ENCODE measurements at regions not wholly inside any gene's neighbourhood (a gene's known extent, or its start where the extent isn't known, plus 50 kb on each side); places are given as distances from the start of the nearest gene placed in this dataset.
"Not testable (repeated sequence)": the region's sequence is repeated elsewhere in the genome, so short reads cannot be mapped to it uniquely, and the experiment has no call there.

DNA sequence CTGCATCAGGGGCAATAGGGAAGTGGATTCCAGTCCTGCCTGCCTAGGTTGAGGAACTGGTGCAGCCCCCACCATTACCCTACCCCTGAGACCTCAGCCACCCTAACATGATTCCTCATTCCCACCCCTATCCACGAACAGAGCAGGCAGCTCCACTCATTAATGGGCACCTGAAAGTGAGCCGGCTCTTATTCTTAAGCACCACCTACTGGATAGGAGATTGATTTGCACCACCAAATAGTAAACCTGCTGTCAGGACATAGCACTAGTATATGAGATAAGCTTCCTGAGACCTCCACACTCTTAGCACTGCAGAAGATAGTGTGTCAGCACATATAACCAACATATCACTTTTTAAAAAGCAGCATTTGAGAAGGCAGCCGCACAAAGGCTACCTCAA is 573.2 kb downstream of the SOX5 start:
- H3K27ac ChIP-seq (ENCODE audit: low read length), result no peak overlapping the region
- H3K4me1 ChIP-seq (ENCODE audit: control insufficient read depth, insufficient read depth, low read length), result no peaks in the 10 kb centered on the region
- no peak overlapping the region for H3K4me3 ChIP-seq (ENCODE audit: low read length in 2 of 2)
- H3K9me3 ChIP-seq (ENCODE audit: control insufficient read depth in 2 of 2, low read length in 2 of 2), result peaks cover 0 to 12% of the 10 kb centered on the region in 2 donors
- no peaks in the 10 kb centered on the region for H3K27me3 ChIP-seq (ENCODE audit: control insufficient read depth in 1 of 2, insufficient read depth in 2 of 2, low read length in 2 of 2)
- no peaks in the 10 kb centered on the region for H3K36me3 ChIP-seq (ENCODE audit: control insufficient read depth in 2 of 2, insufficient read depth in 2 of 2, low read length in 2 of 2)
- no peak overlapping the region for H3K9ac ChIP-seq (ENCODE audit: low read length in 2 of 2)

DNA sequence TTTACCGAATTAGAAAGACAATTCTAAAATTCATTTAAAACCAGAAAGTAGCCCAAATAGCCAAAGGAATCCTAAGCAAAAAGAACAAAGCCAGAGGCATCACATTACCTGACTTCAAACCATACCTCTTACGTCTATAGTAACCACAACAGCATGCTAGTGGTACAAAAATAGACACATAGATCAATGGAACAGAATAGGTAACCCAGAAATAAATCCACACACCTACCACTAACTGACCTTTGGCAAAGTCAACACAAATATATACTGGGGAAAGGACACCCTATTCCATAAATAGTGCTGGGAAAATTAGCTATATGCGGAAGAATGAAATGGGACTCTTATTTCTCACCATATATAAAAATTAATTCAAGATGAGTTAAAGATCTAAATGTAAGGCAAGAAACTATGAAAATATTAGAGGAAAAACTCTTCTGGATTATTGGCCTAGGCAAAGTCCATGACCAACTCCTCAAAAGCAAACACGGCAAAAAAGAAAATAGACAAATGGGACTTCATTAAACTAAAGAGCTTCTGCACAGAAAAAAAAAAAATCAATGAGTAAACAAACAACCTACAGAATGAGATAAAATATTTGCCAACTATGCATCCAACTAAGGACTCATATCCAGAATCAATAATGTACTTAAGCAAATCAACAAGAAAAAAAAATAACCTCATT is 568.9 kb downstream of the SOX5 start:
- H3K36me3 ChIP-seq (ENCODE audit: control insufficient read depth in 2 of 2, insufficient read depth in 2 of 2, low read length in 2 of 2), result no peaks in the 10 kb centered on the region
- H3K4me1 ChIP-seq (ENCODE audit: control insufficient read depth, insufficient read depth, low read length), result no peaks in the 10 kb centered on the region
- H3K4me3 ChIP-seq (ENCODE audit: low read length in 2 of 2), result no peak overlapping the region
- H3K27ac ChIP-seq (ENCODE audit: low read length), result no peak overlapping the region
- H3K9ac ChIP-seq (ENCODE audit: low read length in 2 of 2), result no peak overlapping the region
- no peaks in the 10 kb centered on the region for H3K27me3 ChIP-seq (ENCODE audit: control insufficient read depth in 1 of 2, insufficient read depth in 2 of 2, low read length in 2 of 2)
- H3K9me3 ChIP-seq (ENCODE audit: control insufficient read depth in 2 of 2, low read length in 2 of 2), result peaks cover 0 to 7% of the 10 kb centered on the region in 2 donors

DNA sequence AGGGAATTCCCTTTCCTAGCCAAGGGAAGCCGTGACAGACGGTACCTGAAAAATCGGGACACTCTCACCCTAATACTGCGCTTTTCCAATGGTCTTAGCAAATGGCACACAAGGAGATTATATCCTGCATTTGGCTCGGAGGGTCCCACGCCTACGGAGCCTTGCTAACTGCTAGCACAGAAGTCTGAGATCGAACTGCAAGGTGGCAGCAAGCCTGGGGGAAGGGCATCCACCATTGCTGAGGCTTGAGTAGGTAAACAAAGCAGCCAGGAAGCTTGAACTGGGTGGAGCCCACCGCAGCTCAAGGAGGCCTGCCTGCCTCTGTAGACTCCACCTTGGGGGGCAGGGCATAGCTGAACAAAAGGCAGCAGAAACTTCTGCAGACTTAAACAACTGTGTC is 560.6 kb downstream of the SOX5 start:
- H3K36me3 ChIP-seq (ENCODE audit: control insufficient read depth in 2 of 2, insufficient read depth in 2 of 2, low read length in 2 of 2); H3K9me3 ChIP-seq (ENCODE audit: control insufficient read depth in 2 of 2, low read length in 2 of 2); H3K27me3 ChIP-seq (ENCODE audit: control insufficient read depth in 1 of 2, insufficient read depth in 2 of 2, low read length in 2 of 2); H3K9ac ChIP-seq (ENCODE audit: low read length in 2 of 2); H3K27ac ChIP-seq (ENCODE audit: low read length); H3K4me3 ChIP-seq (ENCODE audit: low read length in 2 of 2); H3K4me1 ChIP-seq (ENCODE audit: control insufficient read depth, insufficient read depth, low read length): not testable (repeated sequence)

DNA sequence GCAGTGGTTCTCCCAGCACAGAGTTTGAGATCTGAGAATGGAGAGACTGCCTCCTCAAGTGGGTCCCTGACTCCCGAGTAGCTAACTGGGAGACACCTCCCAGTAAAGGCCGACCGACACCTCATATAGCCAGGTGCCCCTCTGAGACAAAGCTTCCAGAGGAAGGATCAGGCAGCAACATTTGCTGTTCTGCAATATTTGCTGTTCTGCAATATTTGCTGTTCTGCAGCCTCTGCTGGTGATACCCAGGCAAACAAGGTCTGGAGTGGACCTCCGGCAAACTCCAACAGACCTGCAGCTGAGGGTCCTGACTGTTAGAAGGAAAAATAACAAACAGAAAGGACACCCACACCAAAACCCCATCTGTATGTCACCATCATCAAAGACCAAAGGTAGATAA is 560.2 kb downstream of the SOX5 start:
- not testable (repeated sequence) for H3K4me3 ChIP-seq (ENCODE audit: low read length in 2 of 2); H3K27me3 ChIP-seq (ENCODE audit: control insufficient read depth in 1 of 2, insufficient read depth in 2 of 2, low read length in 2 of 2); H3K9me3 ChIP-seq (ENCODE audit: control insufficient read depth in 2 of 2, low read length in 2 of 2); H3K36me3 ChIP-seq (ENCODE audit: control insufficient read depth in 2 of 2, insufficient read depth in 2 of 2, low read length in 2 of 2); H3K27ac ChIP-seq (ENCODE audit: low read length); H3K9ac ChIP-seq (ENCODE audit: low read length in 2 of 2); H3K4me1 ChIP-seq (ENCODE audit: control insufficient read depth, insufficient read depth, low read length)

DNA sequence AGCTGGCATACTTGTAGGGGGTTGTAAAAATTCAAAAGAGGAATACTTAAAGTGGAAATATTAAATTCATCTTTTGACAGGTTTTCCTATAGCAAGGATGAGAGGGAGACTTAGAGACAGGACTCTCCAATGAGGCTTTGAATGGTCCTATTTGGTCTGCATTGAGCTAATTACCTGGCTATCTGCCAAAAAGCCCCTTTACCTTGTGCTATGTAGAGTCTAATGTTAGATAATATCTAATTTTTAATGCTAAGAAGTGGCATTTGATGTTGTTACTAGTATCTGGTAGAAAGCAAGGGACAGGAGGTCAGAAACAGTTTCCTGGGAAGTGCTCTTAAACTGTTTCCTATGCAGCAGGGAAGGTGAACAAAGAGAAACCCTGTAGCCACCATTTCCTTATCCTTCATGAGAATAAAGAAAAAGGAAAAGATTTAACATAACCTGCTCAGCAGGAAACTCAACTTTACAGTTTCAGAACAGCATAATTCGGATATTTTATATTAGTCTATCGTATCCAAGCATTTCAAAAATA is 550.0 kb downstream of the SOX5 start:
- Histone ChIP-seq H3K36me3 (ENCODE audit: control insufficient read depth in 2 of 2, insufficient read depth in 2 of 2, low read length in 2 of 2) (no peaks in the 10 kb centered on the region), H3K9me3 (ENCODE audit: control insufficient read depth in 2 of 2, low read length in 2 of 2) (no peaks in the 10 kb centered on the region), H3K27ac (ENCODE audit: low read length) (no peak overlapping the region), H3K4me3 (ENCODE audit: low read length in 2 of 2) (no peak overlapping the region), H3K4me1 (ENCODE audit: control insufficient read depth, insufficient read depth, low read length) (no peaks in the 10 kb centered on the region), H3K27me3 (ENCODE audit: control insufficient read depth in 1 of 2, insufficient read depth in 2 of 2, low read length in 2 of 2) (no peaks in the 10 kb centered on the region), H3K9ac (ENCODE audit: low read length in 2 of 2) (no peak overlapping the region)

DNA sequence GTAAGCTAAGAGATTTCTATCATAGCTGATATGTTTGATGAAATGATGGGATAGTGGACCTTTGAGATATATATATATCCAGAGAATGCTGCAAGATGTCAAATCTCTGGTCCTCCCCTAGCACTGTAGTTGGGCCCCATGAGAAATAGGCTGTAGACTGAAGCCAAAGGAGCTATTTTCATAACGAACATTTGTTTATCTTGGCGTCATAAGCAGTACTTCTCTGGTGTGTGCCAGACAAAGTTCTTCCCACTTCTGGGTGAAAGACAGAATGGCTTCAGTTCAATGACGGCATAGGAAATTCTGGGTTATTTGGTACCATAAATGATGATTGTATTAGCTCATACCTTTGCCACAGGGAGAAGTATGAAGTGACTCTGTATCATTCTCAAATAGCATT is 534.3 kb downstream of the SOX5 start:
- H3K9me3 ChIP-seq (ENCODE audit: control insufficient read depth in 2 of 2, low read length in 2 of 2), result no peaks in the 10 kb centered on the region
- H3K27me3 ChIP-seq (ENCODE audit: control insufficient read depth in 1 of 2, insufficient read depth in 2 of 2, low read length in 2 of 2), result no peaks in the 10 kb centered on the region
- H3K36me3 ChIP-seq (ENCODE audit: control insufficient read depth in 2 of 2, insufficient read depth in 2 of 2, low read length in 2 of 2), result no peaks in the 10 kb centered on the region
- H3K9ac ChIP-seq (ENCODE audit: low read length in 2 of 2), result no peak overlapping the region
- H3K27ac ChIP-seq (ENCODE audit: low read length), result no peak overlapping the region
- H3K4me1 ChIP-seq (ENCODE audit: control insufficient read depth, insufficient read depth, low read length), result no peaks in the 10 kb centered on the region
- H3K4me3 ChIP-seq (ENCODE audit: low read length in 2 of 2), result no peak overlapping the region

DNA sequence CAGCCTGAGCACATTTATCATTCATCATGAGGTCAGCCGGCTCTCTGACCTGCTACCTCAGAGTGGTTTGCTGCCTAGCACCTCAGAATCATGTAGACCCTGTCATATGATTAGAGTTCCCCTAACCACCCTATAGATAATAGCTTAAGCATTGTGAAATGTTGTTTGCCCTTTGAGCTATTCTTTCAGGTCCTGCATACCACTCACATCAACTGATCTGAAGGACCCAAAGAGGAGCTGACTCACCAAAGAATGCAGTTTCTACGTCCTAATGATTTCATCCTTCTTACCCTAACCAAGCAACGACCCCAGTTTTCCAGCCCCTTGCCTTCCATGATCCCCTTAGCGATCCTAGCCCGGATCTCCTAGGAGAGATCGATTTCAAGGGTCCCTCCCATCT is 527.9 kb downstream of the SOX5 start:
- Histone ChIP-seq H3K27me3 (ENCODE audit: control insufficient read depth in 1 of 2, insufficient read depth in 2 of 2, low read length in 2 of 2) (no peaks in the 10 kb centered on the region), H3K4me3 (ENCODE audit: low read length in 2 of 2) (no peak overlapping the region), H3K4me1 (ENCODE audit: control insufficient read depth, insufficient read depth, low read length) (no peaks in the 10 kb centered on the region), H3K27ac (ENCODE audit: low read length) (no peak overlapping the region), H3K9me3 (ENCODE audit: control insufficient read depth in 2 of 2, low read length in 2 of 2) (no peaks in the 10 kb centered on the region), H3K36me3 (ENCODE audit: control insufficient read depth in 2 of 2, insufficient read depth in 2 of 2, low read length in 2 of 2) (no peaks in the 10 kb centered on the region), H3K9ac (ENCODE audit: low read length in 2 of 2) (no peak overlapping the region)

DNA sequence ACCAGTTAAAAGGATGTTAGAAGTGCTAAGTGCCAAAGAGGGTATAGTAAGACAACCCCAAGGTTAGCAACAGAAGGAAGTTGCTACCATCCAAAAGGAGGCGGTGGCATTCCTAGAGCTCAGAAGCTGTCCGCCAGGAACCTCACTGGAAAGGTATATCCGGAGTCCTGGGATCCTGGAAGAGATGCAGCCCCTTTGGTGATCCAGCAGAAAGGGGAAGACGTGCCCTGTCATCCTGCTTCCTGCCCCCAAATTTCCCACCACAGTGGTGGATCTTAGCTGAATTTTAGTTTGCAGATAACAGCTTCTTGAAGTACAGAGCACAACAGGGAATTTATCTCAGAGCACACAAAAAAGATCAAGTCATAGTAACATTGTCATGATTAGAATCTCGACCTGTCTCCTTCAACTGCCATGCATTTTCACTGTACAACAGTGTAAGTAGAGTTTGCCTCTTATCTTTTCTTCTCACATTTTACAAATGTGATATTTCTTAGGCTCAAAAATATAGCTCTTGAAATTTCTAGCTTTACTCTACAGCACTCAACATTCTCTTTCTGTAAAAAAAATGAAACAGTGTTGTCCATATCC is 526.3 kb downstream of the SOX5 start:
- Histone ChIP-seq H3K27ac (ENCODE audit: low read length) (no peak overlapping the region), H3K4me1 (ENCODE audit: control insufficient read depth, insufficient read depth, low read length) (no peaks in the 10 kb centered on the region), H3K9ac (ENCODE audit: low read length in 2 of 2) (no peak overlapping the region), H3K36me3 (ENCODE audit: control insufficient read depth in 2 of 2, insufficient read depth in 2 of 2, low read length in 2 of 2) (no peaks in the 10 kb centered on the region), H3K4me3 (ENCODE audit: low read length in 2 of 2) (no peak overlapping the region), H3K9me3 (ENCODE audit: control insufficient read depth in 2 of 2, low read length in 2 of 2) (no peaks in the 10 kb centered on the region), H3K27me3 (ENCODE audit: control insufficient read depth in 1 of 2, insufficient read depth in 2 of 2, low read length in 2 of 2) (no peaks in the 10 kb centered on the region)

DNA sequence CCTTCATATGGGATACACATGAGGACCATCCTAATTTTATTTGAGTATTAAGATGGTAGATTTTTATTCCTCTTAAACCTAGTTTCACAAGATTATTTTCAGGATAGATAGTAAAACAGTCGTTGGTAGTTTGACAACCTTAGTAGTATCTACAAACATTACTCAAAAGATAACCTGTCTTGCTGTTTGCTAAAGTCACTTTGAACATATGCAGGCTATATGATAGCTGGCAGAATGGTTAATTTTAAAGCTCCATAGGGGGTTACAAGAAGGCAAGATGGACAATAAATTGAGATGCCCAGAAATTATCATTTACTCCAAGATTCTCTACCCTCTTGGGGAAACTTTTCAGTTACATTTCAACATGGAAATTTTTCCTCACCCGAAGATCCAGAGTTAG is 525.7 kb downstream of the SOX5 start:
- Histone ChIP-seq H3K4me3 (ENCODE audit: low read length in 2 of 2) (no peak overlapping the region), H3K4me1 (ENCODE audit: control insufficient read depth, insufficient read depth, low read length) (no peaks in the 10 kb centered on the region), H3K9ac (ENCODE audit: low read length in 2 of 2) (no peak overlapping the region), H3K27me3 (ENCODE audit: control insufficient read depth in 1 of 2, insufficient read depth in 2 of 2, low read length in 2 of 2) (no peaks in the 10 kb centered on the region), H3K36me3 (ENCODE audit: control insufficient read depth in 2 of 2, insufficient read depth in 2 of 2, low read length in 2 of 2) (no peaks in the 10 kb centered on the region), H3K9me3 (ENCODE audit: control insufficient read depth in 2 of 2, low read length in 2 of 2) (no peaks in the 10 kb centered on the region), H3K27ac (ENCODE audit: low read length) (no peak overlapping the region)

DNA sequence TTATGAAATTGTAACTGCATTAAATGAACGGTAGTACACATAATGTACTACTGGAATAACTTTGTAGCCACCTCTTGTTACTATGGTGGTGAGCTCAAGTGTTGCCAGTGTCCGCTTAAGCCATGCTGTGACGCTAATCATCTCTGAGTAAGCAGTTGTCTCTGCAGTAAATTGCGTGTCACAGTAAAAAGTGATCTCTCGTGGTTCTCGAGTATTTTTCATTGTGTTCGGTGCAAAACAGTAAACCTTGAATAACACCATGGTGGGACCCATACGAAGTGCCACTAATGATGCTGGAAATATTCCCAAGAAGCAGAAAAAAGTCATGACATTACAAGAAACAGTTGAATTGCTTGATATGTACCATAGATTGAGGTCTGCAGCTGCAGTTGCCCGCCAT is 524.8 kb downstream of the SOX5 start:
- Histone ChIP-seq H3K27ac (ENCODE audit: low read length) (no peak overlapping the region), H3K9me3 (ENCODE audit: control insufficient read depth in 2 of 2, low read length in 2 of 2) (no peaks in the 10 kb centered on the region), H3K36me3 (ENCODE audit: control insufficient read depth in 2 of 2, insufficient read depth in 2 of 2, low read length in 2 of 2) (no peaks in the 10 kb centered on the region), H3K4me1 (ENCODE audit: control insufficient read depth, insufficient read depth, low read length) (no peaks in the 10 kb centered on the region), H3K9ac (ENCODE audit: low read length in 2 of 2) (no peak overlapping the region), H3K27me3 (ENCODE audit: control insufficient read depth in 1 of 2, insufficient read depth in 2 of 2, low read length in 2 of 2) (no peaks in the 10 kb centered on the region), H3K4me3 (ENCODE audit: low read length in 2 of 2) (no peak overlapping the region)

DNA sequence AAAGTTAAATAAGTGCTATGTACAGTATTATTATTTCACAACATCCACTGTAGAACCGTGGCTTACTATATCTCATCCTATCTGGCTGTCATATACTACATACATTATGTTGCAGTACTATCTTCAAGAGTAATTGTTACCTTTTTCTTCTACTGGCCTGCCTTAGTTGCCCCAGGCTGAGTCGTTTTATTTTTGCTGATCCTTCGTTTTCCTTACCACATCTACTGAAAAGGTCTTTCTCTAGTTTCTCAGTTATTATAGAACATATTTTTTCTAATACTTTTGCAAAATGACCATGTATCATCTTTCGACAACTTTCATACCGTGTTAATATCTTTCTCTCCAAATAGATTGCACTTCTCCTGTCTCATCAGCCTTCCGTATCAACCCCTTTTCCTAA is 523.1 kb downstream of the SOX5 start:
- Histone ChIP-seq H3K4me1 (ENCODE audit: control insufficient read depth, insufficient read depth, low read length) (no peaks in the 10 kb centered on the region), H3K36me3 (ENCODE audit: control insufficient read depth in 2 of 2, insufficient read depth in 2 of 2, low read length in 2 of 2) (no peaks in the 10 kb centered on the region), H3K27me3 (ENCODE audit: control insufficient read depth in 1 of 2, insufficient read depth in 2 of 2, low read length in 2 of 2) (no peaks in the 10 kb centered on the region), H3K27ac (ENCODE audit: low read length) (no peak overlapping the region), H3K9ac (ENCODE audit: low read length in 2 of 2) (no peak overlapping the region), H3K9me3 (ENCODE audit: control insufficient read depth in 2 of 2, low read length in 2 of 2) (no peaks in the 10 kb centered on the region), H3K4me3 (ENCODE audit: low read length in 2 of 2) (no peak overlapping the region)

Measured in stomach smooth muscle (tissue), 2 donors.